SKM-1 treated with dmso at 0.1 percent for 144 hours (cell line): ENCODE measurements at regions not wholly inside any gene's neighbourhood (a gene's known extent, or its start where the extent isn't known, plus 50 kb on each side); places are given as distances from the start of the nearest gene placed in this dataset.
A peak's percentile ranks its signal among the peaks of the same experiment; 100 is the strongest.
"Not testable (repeated sequence)": the region's sequence is repeated elsewhere in the genome, so short reads cannot be mapped to it uniquely, and the experiment has no call there.

ENCODE experiments used
- DNase-seq: peaks from one replicate; lab custom pipeline; 2025; ENCODE audit not compliant: unreplicated experiment; lab: John Stamatoyannopoulos, UW

GRCh38 chr7:81152925-81153324, 234.1 kb upstream of the SEMA3C start:
- not testable (repeated sequence) for DNase-seq

GRCh38 chr7:81150951-81151361, 232.1 kb upstream of the SEMA3C start:
- DNase-seq: no peak

GRCh38 chr7:81143856-81144255, 225.0 kb upstream of the SEMA3C start:
- no peak for DNase-seq

GRCh38 chr7:81141257-81142205, 222.7 kb upstream of the SEMA3C start:
- DNase-seq: not testable (repeated sequence)

- DNase-seq: peak; percentile 74
Measured at GRCh38 chr7:81140775-81141174, 221.9 kb upstream of the SEMA3C start.

- no peak for DNase-seq
Measured at GRCh38 chr7:81140252-81140651, 221.4 kb upstream of the SEMA3C start.

GRCh38 chr7:81138870-81139269, 220.0 kb upstream of the SEMA3C start:
- peak; percentile 18 for DNase-seq

GRCh38 chr7:81135324-81135723, 216.5 kb upstream of the SEMA3C start:
- no peak for DNase-seq

GRCh38 chr7:81128011-81128410, 209.2 kb upstream of the SEMA3C start:
- DNase-seq: no peak

GRCh38 chr7:81120803-81121202, 202.0 kb upstream of the SEMA3C start:
- DNase-seq: no peak

- DNase-seq: no peak
Measured at GRCh38 chr7:81120111-81120510, 201.3 kb upstream of the SEMA3C start.

GRCh38 chr7:81114633-81115032, 195.8 kb upstream of the SEMA3C start:
- no peak for DNase-seq

GRCh38 chr7:81112731-81113130, 193.9 kb upstream of the SEMA3C start:
- no peak for DNase-seq

GRCh38 chr7:81111781-81112540, 193.1 kb upstream of the SEMA3C start:
- no peak for DNase-seq

- no peak for DNase-seq
Measured at GRCh38 chr7:81111358-81111757, 192.5 kb upstream of the SEMA3C start.

- DNase-seq: no peak
Measured at GRCh38 chr7:81110673-81111072, 191.8 kb upstream of the SEMA3C start.

- DNase-seq: no peak
Measured at GRCh38 chr7:81098213-81098612, 179.4 kb upstream of the SEMA3C start.

GRCh38 chr7:81094952-81095351, 176.1 kb upstream of the SEMA3C start:
- DNase-seq: no peak

GRCh38 chr7:81081616-81082015, 162.8 kb upstream of the SEMA3C start:
- no peak for DNase-seq

GRCh38 chr7:81080553-81080952, 161.7 kb upstream of the SEMA3C start:
- DNase-seq: no peak

- no peak for DNase-seq
Measured at GRCh38 chr7:81079746-81080145, 160.9 kb upstream of the SEMA3C start.

GRCh38 chr7:81075150-81075549, 156.3 kb upstream of the SEMA3C start:
- DNase-seq: no peak
